ENCODE measurements at regions not wholly inside any gene's neighbourhood (a gene's known extent, or its start where the extent isn't known, plus 50 kb on each side); places are given as distances from the start of the nearest gene placed in this dataset.

DNA sequence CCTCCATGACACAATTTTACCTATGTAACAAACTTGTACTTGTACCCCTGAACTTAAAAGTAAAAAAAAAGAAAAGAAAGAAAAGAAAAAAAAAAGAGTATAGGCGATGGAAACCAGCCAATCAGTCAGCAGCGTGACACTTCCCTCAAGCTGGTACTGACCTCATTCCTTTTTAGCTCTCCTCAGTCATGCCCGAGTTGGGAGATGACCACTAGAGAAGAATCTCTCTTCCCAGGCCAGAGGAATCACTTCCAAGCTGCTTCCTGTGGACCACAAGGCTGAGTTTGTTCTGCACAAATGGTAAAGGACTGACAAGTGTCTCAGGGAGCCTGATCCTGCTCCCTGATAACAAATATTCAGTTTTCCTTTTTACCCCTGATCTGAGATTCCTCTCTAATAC lies 313.5 kb upstream of the ESRRG start:
- Histone ChIP-seq H2AFZ (ENCODE audit: control insufficient read depth, low read depth, low read length) (no peak overlapping the region), H3K9ac (ENCODE audit: control insufficient read depth, insufficient read depth, low read length) (no peak overlapping the region), H3K9me3 (replicated peaks; ENCODE audit: control insufficient read depth, insufficient read depth, low read length) (no peaks in the 10 kb centered on the region; the same call in 2 of the 3 replicates), H3K27ac (ENCODE audit: control insufficient read depth, insufficient read depth) (no peak overlapping the region), H3K4me1 (ENCODE audit: control insufficient read depth, insufficient read depth, low read length) (no peaks in the 10 kb centered on the region), H3K4me2 (ENCODE audit: control insufficient read depth, insufficient read depth) (no peak overlapping the region), H3K36me3 (ENCODE audit: control insufficient read depth in 2 of 2, insufficient read depth in 2 of 2, low read length in 1 of 2) (no peaks in the 10 kb centered on the region), H3K79me2 (ENCODE audit: control insufficient read depth, insufficient read depth, low read length) (no peaks in the 10 kb centered on the region), H3K27me3 (replicated peaks in 1 of 2; ENCODE audit: control insufficient read depth in 2 of 2, insufficient read depth in 2 of 2, low read length in 1 of 2) (no peaks in the 10 kb centered on the region), H4K20me1 (ENCODE audit: control insufficient read depth, insufficient read depth) (no peaks in the 10 kb centered on the region), H3K4me3 (no peak overlapping the region)
- ATAC-seq (no peak), DNase-seq (ENCODE audit: low read depth, low spot score) (no peak), FAIRE-seq (no peak)
- 15% methylated on average over 3 of the region's 3 CpGs for WGBS (ENCODE audit: insufficient coverage, insufficient replicate concordance, low lambda C conversion rate, missing lambda C conversion rate)
- intact Hi-C loops (cut with micrococcal nuclease; ENCODE audit: unreplicated experiment): no loop called here
- in situ Hi-C loops (cut with MboI): no loop called here
- POLR2A ChIA-PET: no interaction called here
- SMC1A ChIA-PET (ENCODE audit: uncharacterized antibody, unreplicated experiment): no interaction called here
- BruUV-seq (replicated peaks): no TSS peak
- CTCF ChIA-PET: no interaction called here
- TF ChIP-seq CEBPZ (IDR thresholded peaks at IDR 0.05; ENCODE audit: low read depth, low read length) (no peak), LARP7 (IDR thresholded peaks at IDR 0.05) (no peak)
- RAD21 ChIA-PET (ENCODE audit: unreplicated experiment): no interaction called here

- no peaks in the 10 kb centered on the region for H3K36me3 ChIP-seq (ENCODE audit: control insufficient read depth in 2 of 2, insufficient read depth in 2 of 2, low read length in 1 of 2)
- H2AFZ ChIP-seq (ENCODE audit: control insufficient read depth, low read depth, low read length): no peak overlapping the region
- H3K27ac ChIP-seq (ENCODE audit: control insufficient read depth, insufficient read depth): no peak overlapping the region
- SMC1A ChIA-PET (ENCODE audit: uncharacterized antibody, unreplicated experiment): no interaction called here
- no peaks in the 10 kb centered on the region for H3K79me2 ChIP-seq (ENCODE audit: control insufficient read depth, insufficient read depth, low read length)
- no peaks in the 10 kb centered on the region for H3K27me3 ChIP-seq (replicated peaks in 1 of 2; ENCODE audit: control insufficient read depth in 2 of 2, insufficient read depth in 2 of 2, low read length in 1 of 2)
- H3K4me1 ChIP-seq (ENCODE audit: control insufficient read depth, insufficient read depth, low read length): no peaks in the 10 kb centered on the region
- DNase-seq (ENCODE audit: low read depth, low spot score): no peak
- no peak for TF ChIP-seq SMAD1 (IDR thresholded peaks at IDR 0.05; ENCODE audit: low read depth, partially characterized antibody)
- TF ChIP-seq SREBF1 (IDR thresholded peaks at IDR 0.05; ENCODE audit: low read length): no peak
- no peak for TF ChIP-seq ZBED1 (IDR thresholded peaks at IDR 0.05; ENCODE audit: borderline replicate concordance)
- no peak for TF ChIP-seq NFYA (IDR thresholded peaks at IDR 0.05; ENCODE audit: borderline replicate concordance, low read depth, low read length)
- no peak for TF ChIP-seq MYB (IDR thresholded peaks at IDR 0.05; ENCODE audit: borderline replicate concordance, low read depth, low read length)
- no peaks in the 10 kb centered on the region; the same call in 2 of the 3 replicates for H3K9me3 ChIP-seq (replicated peaks; ENCODE audit: control insufficient read depth, insufficient read depth, low read length)
- WGBS (ENCODE audit: insufficient coverage, insufficient replicate concordance, low lambda C conversion rate, missing lambda C conversion rate): 22% methylated on average over 4 of the region's 4 CpGs
- no TSS peak for BruUV-seq (replicated peaks)
- no peak for FAIRE-seq
- H3K9ac ChIP-seq (ENCODE audit: control insufficient read depth, insufficient read depth, low read length): no peak overlapping the region
- in situ Hi-C loops (cut with MboI) (no loop called here), intact Hi-C loops (cut with micrococcal nuclease; ENCODE audit: unreplicated experiment) (no loop called here)
- H4K20me1 ChIP-seq (ENCODE audit: control insufficient read depth, insufficient read depth): no peaks in the 10 kb centered on the region
- no peak for ATAC-seq
- RAD21 ChIA-PET (ENCODE audit: unreplicated experiment): no interaction called here
- no peak overlapping the region for H3K4me3 ChIP-seq
- CTCF ChIA-PET: no interaction called here
- POLR2A ChIA-PET: no interaction called here
- no peak overlapping the region for H3K4me2 ChIP-seq (ENCODE audit: control insufficient read depth, insufficient read depth)
Measured at GRCh38 chr1:217032715-217033367, 309.6 kb upstream of the ESRRG start.

Data from GM12878 (cell line).